Inflammatory macrophage treated with lipopolysaccharide for 1 hour (primary cell): ENCODE measurements at regions not wholly inside any gene's neighbourhood (a gene's known extent, or its start where the extent isn't known, plus 50 kb on each side); places are given as distances from the start of the nearest gene placed in this dataset.
A peak's percentile ranks its signal among the peaks of the same experiment; 100 is the strongest.
"Not testable (repeated sequence)": the region's sequence is repeated elsewhere in the genome, so short reads cannot be mapped to it uniquely, and the experiment has no call there.

Experiments used
- DNase-seq, 2 donors: peaks; one replicate each; pipeline ENCODE4 v3.0.0-alpha.2; 2020 to 2022

DNA sequence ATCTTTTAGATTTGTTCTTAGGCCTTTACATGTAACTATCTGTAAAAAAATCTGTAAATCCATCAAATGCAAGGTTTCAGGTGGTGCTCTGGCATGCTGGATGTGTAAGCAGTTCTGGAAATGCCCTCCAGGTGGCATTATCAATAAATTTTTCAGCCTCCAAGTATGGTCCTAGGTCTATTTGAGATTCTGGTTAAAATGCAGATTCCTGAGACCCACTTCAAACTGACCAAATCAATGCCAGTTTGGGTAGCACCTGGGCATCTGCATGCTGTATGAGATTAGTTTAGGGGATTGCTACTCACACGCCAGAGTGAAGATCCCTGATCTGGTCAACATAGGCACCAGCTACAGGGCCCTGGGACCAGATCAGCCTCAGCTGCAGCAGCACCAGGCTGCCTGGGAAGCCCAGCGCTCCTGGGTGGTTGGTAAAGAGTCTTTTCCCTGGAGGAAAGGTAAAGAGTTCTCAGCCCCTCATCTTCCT, 507.3 kb upstream of the CITED2 start:
- peak; percentile 23 to 45 for DNase-seq

DNA sequence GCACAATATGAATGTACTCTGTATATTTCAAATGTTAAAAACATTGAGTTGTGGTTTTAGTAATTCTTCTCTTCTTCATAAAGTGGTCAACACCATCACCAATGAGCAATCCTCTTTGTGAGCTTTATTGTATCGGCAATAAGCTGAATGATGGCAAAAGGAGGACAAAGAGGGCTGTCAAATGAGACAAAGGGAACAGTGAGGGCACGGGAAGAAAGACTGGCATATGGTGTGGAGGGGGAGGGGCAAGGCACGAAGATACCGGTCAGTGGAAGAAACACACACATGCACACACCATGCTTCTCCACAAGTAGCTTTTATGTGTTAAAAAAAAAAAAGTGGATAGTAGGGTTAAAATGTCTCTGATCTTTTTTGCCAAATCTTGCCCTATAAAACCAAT, 506.8 kb upstream of the CITED2 start:
- DNase-seq = no peak

DNA sequence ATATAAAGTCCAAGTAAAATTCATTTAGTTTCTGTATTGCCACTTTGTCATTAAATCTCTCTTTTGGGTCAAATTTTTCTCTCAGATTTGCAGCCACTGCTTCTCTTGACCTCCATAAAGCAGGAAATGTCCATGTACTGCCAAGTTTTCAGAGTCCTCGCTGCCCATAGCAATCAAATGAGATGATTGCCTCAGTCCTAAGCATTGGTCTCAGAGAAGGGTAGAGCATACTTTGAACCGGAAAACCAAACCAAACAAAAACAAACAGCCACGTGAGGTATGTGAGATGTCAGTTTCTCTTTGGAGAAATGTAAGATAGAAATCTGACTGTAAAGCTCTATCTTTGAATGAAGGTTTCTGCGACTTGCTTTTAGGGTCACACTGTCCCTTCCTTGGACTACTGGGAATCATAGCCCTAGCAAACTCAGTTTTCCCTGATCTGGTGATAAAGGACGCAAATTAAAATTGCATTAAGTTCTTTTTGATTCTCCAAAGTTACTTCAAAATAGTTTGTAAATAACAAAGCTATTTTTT, 505.4 kb upstream of the CITED2 start:
- no peak for DNase-seq

DNA sequence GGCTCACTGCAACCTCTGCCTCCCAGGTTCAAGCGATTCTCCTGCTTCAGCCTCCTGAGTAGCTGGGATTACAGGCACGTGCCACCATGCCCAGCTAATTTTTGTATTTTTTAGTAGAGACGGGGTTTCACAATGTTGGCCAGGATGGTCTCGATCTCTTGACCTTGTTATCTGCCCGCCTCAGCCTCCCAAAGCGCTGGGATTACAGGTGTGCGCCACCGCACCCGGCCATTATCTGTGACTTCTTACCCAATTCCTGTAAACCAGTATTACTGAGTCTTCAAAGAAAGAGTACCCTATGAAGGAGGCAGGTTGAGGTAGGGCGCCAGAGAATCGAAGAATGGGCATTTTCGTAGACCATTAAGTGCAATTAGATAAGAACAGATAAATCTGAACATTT, 504.8 kb upstream of the CITED2 start:
- DNase-seq = not testable (repeated sequence)

DNA sequence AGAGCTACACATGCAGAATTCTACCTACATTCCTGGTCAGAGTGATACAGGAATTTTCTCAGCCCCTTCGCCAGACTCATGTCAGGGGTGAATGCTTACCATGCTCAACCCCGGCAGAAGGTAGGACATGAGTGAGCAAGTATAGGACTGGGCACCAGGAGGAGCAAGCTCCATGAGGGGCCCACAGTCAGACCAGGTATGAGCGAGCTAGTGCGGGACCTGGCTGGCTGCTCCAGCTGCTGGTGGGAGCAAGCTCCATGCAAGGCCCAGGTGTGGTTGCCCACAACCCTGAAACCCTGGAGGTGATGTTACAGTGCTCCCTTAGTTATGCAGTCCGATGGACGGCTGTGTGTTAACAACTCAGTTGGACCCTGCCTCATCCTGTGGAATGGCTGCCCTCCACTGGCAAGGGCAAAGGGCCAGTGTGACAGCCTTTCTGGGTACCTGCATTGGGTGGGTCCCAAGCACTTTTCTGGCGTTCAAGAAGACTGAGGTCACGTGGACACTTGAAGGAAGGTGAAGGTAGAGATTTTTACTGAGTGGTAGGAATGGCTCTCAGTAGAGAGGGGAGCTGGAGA, 503.5 kb upstream of the CITED2 start:
- no peak for DNase-seq

DNA sequence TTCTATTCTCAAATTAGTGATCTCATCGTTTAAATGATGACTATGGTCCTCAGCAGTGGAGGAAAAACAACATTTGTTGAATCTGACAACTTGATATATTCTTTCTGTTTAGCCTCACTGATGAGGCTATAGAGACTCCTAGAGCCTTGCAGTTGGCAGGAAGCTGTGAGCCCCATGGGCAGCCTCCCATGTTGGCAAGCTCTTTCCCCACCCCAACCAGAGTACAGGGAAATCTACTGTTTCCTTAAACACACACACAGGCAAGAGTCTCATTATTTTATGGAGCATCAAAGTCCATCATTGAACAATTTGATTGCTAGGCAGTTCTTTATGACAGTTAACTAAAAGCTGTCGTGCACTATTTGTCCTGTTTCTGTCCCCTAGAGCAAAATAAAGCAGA, 498.2 kb upstream of the CITED2 start:
- no peak for DNase-seq

DNA sequence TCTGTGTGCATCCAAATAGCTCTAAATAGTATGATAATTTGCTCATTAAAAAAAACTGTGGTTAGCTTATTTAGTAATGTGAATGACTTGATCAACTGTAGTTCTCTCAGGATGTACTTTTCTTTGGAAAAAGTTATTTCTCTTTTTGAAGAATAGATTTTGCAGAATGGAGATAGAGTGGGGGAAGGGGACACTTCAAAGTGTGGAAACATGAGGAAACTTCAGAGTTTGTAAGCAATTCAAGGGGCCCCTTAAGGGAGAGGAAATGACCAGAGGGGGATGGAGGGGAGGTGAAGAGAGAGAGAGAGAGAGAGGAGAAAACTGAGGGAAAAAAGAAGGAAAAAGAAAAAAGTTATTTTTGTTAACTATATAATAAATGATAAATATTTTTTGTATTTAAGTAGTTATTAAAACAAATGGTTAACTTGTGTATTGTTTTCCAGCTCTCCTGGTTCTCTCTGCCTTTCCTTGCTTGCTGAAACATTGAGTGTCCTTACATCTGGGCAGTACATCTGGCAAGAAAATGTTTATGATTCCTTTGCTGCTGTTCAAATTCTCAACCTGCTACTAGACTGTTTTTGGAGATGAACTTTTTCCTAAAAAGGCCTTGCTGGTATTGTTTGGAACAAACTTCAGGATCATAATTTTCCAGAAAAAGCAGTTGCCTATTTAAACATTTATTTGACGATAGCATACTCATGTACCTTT, 497.5 kb upstream of the CITED2 start:
- DNase-seq = no peak

DNA sequence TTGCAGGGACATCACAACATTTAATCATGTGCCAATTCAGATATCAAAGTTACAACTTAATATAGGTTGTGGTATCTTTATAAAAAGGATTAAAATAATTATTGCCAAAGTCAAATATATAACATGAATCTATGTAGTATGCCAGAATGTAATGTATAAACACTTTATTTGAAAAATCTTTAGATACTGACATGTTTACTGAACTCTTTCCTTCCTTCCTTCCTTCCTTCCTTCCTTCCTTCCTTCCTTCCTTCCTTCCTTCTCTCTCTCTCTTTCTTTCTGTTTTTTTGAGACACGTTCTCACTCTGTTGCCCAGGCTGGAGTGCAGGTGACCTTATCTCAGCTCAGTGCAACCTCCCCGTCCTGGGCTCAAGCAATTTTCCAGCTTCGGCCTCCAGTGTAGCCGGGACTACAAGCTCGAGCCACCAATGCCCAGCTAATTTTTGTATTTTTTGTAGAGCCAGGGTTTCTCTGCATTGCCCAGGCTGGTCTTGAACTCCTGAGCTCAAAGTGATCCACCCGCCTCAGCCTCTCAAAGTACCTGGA, 496.8 kb upstream of the CITED2 start:
- no peak for DNase-seq

DNA sequence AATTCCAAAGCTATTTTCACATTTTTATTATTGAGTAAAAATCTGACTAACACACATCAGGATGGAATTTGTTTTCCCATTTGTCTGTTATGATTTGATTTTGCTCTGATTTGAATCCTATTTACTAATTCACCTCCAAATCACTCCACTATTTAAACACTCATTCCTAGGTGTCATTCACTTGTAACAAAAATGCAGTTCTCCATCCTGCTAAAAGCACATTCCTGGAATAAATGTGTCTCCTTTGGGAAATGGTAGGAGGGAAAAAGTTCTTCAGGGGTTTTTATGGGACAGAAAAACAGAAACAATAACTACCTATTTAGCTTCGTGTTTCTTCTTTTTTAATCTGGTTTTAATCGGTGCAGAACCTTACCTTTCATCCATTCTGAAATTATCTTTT, 494.1 kb upstream of the CITED2 start:
- no peak for DNase-seq

DNA sequence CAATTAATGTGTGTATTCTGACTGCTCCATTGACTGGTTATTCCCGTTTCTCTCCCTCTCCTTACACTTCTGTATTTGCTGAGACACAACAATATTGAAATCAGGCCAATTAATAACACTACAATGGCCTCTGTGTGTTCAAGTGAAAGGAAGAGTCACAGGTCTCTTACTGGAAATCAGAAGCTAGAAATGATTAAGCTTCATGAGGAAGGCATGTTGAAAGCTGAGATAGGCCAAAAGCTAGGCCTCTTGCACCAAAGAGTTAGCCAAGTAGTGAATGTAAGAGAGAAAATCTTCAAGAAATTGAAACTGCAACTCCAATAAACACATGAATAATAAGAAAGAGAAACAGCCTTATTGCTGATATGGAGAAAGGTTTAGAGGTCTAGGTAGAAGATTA, 489.5 kb upstream of the CITED2 start:
- DNase-seq = no peak

DNA sequence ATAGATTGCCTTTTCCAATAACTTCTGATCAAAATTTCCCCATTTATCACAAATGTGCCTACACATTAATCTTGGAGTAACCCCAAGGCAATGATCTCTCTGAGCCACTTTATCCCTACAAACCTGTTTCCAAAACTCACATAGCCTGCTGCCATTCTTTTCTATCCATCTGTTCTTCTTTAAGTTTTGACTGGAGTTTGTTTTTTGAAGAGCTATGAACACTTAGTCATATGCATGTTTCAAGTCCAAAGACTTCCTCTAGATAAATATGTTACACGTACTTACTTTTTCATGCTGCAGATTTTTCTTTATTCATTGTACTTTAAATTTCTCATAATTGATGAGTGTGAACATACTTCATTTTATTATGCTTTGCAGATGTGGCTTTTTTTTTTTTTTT, 488.9 kb upstream of the CITED2 start:
- no peak for DNase-seq

DNA sequence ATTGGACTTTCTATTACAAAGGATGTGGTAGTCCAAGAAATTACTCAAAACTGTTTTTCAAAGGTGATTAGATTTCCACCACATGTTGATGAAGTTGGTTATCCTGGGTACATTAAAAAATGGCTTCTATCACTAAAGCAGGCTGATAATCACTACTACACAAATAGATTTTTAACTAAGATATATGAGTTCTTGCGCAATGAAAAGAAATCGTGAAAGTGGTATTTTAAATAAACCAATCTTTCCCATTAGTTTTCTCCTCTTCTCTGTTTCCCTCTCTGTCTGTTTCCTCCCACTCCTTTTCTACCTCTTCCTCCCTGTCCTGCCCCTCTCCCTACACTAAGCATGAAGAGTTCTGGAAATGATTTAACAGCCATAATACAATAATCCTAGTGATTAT, 487.9 kb upstream of the CITED2 start:
- DNase-seq = no peak

DNA sequence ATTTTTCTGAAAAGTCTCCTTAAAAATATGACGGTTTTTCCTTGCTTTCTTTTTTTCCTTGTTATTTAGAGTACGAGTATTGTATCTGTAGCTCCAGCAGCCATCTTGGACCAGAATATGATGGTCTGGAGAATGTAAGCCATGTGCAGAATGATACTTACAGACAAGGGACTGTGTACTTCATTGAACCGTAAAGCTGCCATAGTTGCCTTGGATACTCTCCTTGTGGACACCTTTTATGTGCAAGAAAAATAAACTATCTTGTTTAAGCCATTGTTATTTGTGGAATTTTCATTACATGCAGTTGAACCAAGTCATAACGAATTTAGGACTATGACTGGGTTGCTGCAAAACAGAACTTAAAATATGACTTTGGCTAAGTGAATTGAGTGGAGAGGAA, 485.8 kb upstream of the CITED2 start:
- no peak for DNase-seq

DNA sequence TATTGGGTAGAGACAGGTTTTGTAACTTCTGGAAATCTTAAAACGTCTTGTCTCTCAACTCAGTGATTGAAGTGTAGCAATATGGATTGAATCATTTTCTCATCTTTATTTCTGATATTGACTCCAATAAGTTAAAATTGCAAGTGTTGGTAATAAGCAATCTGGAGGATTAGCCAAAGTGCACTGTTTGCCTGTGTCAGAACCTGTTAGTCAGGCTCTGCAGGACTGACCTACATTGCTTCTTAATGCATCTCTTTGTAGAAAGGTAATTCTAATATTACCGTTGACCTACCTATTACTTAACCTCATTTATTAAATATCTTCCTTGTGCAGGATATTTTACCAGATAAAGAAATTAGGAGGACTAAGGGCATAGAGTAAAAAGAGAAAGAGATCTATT, 484.0 kb upstream of the CITED2 start:
- no peak for DNase-seq

DNA sequence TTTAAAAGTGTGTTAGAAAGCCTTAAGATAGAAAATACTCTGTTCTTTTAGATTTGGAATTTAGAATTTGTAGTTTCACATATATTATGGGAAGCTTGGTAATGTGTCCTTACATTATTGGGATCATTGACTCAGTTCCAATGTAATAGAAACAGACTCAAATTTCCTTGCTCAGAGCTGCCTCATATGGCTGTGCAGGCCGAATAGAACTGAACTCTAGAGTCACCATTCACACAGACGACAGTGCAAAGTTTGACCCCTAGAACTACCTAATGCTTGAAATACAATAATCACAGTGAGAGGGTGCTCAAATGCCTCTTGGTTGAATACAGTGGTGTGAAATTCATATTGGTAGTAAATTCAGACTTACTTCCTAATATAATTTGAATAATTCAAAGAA, 482.7 kb upstream of the CITED2 start:
- no peak for DNase-seq

DNA sequence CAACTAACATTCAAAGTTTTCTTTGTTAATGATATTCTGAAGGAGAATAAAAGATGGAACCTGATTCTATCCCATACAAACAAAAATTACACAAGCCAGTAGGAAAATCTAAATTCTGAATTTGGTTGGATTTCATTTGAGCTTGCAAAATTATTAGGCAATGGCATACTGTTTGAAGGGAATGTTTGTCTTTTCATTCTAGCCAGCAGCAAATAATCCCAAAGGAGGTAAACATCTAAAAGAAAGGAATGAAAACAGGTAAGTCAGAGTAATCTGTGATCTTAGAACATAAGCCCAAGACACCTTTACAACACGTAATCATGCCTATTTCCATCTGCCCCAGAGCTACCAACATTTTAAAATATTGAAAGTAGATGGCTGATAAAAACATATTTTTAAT, 482.1 kb upstream of the CITED2 start:
- DNase-seq = no peak

DNA sequence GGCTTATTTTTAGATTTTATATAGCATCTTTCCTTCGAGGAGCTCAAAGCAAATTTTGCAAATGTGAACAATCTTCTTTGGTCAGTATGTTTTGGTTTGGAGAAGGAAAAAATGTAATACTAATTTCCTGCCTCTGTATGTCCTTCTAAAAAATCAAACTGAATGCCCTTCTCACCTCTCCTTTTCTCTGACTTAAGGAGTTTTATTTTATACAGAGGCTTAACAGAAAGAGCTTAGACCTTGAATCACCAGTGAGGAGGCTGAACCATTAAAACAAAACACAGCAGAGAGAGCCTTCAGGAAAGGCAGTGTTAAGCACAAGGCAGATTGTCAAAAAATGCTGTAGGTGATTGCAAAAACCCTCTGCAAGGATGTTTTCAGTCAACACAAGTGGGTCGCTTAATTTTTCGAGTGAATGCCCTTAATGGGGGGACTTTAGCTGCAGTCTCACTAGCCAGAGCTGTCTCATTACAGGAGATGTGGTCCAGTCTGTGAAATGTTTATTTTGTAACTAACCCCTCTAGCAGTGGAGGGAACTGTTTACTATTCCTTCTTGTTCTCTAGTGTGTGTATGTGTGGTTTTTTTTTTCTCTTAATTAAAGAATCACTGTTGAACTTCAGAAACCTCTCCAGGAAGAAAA, 481.3 kb upstream of the CITED2 start:
- no peak for DNase-seq

DNA sequence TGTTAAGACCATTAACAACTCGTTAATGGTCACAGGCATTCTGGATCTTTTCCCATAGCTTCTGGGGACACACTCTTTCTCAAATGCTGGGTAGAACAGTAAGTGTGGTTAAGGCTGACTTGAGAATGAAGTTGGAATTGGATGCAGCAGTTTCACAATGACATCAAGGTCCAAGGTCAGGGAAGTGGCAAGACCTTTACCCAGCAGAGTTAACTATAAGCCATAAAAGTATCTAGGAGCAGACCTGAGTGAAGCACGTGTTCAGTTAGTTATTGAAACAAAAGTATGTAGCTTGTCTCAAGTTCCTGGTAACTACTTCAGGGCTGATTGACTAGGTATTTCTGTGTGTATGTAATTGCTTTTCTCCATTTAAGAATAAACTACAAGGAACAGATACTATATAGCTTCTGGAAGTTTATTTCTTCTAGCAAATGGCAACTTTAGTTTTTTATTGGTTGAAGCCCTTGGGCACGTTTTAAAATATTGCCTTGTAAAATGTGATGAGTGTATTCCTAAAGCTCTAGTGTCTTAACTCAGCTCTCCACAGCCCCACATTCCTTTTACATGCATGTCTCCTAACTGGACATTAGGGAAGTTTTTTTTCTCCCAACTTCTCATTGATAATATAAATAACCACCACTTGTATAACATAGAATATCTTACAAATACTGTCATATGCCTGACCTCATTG, 479.0 kb upstream of the CITED2 start:
- DNase-seq = no peak

DNA sequence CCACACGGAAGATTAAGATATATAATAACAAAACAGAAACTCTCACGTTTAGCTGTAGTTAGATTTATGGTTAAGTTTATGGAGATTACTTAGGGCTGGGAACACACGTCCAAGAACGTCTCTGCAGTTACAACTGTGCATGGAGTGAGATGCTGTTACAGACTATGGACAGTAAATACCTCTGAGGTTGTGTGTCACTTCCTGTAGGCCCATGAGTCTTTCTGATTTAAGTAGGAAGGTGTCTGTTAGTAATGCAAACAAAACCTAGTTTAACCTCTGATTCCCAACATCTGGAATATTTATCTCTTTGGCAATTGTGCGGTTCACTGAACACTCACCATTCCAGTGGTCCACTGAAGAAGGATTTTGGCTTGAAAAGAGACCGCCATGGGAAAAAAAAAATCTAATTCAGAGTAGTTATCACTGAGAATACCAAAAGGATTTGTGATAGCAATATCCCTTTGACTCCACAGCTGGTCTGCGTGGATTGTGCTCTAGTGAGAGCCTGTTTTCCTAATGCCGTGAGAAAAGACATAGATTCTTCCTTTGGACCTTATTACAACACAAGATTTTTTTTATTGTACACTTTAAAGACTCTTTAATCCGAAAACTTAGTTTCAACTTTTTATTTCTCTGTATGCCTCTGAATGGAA, 478.2 kb upstream of the CITED2 start:
- no peak for DNase-seq

DNA sequence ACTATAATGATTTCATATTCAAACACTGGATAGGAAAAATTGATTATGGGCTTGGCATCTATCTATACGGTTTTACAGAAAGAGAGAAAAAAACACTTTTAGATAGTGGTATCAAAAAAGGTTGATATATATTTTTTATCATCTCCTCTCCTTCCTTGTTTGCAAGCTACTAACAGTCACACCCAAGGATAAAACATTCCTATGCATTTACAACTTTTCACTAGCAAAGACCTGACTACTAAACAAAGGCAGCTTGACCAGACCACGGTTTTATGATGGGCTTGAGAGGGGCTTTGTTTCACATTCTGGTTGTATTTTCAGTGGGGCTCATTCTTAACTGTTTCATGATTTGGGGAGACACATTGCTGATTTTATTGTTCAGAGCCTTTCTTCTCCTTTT, 477.6 kb upstream of the CITED2 start:
- no peak for DNase-seq

DNA sequence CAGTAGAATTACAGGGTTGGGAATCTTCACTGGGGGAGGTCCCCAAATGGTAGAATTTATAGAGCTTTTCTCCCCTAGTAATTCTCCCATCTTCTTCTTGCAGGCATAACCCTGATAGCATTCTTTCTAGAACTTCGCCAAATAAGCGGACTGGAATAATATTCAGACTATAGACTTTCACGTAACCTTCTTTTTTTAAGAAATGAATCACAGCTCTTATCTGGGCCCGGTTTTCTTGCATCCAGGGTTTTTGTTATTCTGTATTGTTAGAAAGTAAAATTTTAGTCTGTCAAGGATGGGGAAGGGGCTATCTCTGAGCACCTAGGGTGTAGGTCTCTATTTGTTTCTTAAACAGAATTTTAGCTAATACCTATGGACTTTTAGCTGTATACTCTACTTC, 476.8 kb upstream of the CITED2 start:
- DNase-seq = no peak

DNA sequence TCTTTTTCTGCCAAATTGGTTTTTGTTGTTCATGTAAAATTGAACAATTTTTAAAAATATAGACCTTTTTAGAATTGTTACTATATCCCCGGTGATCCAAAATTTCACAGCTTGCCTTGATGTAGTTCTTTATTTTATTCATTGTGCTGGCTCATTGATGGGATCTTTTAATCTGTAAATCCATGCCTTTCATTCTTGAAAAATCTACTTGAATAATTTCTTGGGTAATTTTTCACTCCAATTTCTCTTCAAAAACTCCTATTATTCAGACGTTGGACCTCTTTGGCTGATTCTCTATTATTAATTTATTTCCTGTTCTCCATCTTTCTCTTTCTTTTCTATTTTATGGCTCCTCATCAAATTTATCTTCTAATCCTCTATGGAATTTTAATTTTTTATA, 476.1 kb upstream of the CITED2 start:
- no peak for DNase-seq

DNA sequence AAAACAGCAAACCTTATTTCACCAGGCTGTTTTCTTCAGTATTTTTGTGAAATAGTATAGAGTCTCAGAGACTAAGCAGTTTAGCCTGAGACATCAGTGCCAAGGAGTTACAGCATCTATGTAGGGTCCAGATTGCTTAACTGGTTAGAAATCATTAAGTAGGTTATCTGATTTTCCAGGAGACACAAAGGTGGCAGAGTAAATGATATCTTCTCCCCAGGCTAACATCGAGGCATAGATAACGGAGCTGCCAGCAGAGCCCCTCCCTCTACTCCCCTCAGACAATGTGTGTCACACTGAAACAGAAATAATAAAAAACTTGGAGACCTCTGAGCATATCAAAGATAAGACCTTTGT, 473.0 kb upstream of the CITED2 start:
- no peak for DNase-seq
